Prostate gland (tissue), 2 donors: ENCODE measurements at regions not wholly inside any gene's neighbourhood (a gene's known extent, or its start where the extent isn't known, plus 50 kb on each side); places are given as distances from the start of the nearest gene placed in this dataset.

Experiments
- CTCF ChIP-seq, 4 experiments: fragments of 200-600 bp in 2 of 4; fragments of 450-650 bp in 2 of 4; sonication (generic) in 2 of 4; IDR thresholded peaks; 1 replicate in 3 of 4; 2 replicates in 1 of 4; pipeline ENCODE4 v1.5.1; 2016 to 2019; ENCODE audit warnings: antibody characterized with exemption in 4 of 4, mild to moderate bottlenecking in 2 of 4, moderate library complexity in 2 of 4
- POLR2AphosphoS5 ChIP-seq: sonication (generic); formaldehyde crosslinking; IDR thresholded peaks from one replicate; pipeline ENCODE4 v1.6.1; 2017; ENCODE audit warnings: antibody characterized with exemption

- TF ChIP-seq CTCF (IDR thresholded peaks at IDR 0.05) = no peak
- TF ChIP-seq POLR2AphosphoS5 = no peak
Observed at GRCh38 chr4:148857973-148858534, 415.8 kb upstream of the NR3C2 start.
